CD4-positive, alpha-beta T cell treated with Interleukin-17A for 1 hour (primary cell): ENCODE measurements at regions not wholly inside any gene's neighbourhood (a gene's known extent, or its start where the extent isn't known, plus 50 kb on each side); places are given as distances from the start of the nearest gene placed in this dataset.

Experiments
- DNase-seq: peaks from one replicate; pipeline ENCODE4 v3.0.0-alpha.2; 2020

- DNase-seq, result no peak
Observed at GRCh38 chr18:10401930-10402329, 52.5 kb upstream of the APCDD1 start.

GRCh38 chr18:10402871-10403559, 51.4 kb upstream of the APCDD1 start:
- DNase-seq, result no peak

- no peak for DNase-seq
Observed at GRCh38 chr18:10403708-10404107, 50.7 kb upstream of the APCDD1 start.

GRCh38 chr18:10404168-10404567, 50.3 kb upstream of the APCDD1 start:
- no peak for DNase-seq
